ENCODE measurements at regions not wholly inside any gene's neighbourhood (a gene's known extent, or its start where the extent isn't known, plus 50 kb on each side); places are given as distances from the start of the nearest gene placed in this dataset.

DNA sequence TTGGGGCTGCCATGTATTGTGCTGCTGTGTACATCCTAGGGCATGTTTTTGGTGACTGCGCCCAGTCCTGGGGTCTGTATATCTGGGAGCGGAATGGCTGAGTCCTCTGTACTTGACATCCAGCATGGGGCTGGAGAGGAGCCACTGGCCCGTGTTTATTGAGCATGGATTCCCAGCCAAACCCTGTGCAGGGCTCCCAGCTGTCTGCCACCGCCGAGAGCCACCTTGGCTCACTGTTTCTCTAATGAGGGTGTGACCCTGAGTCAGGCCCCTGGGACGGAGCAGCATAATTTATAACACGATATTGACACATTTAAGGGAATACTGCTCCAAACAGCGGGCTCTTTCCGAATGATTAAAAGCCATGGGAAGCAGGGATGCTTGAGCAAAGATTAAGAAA lies 211.5 kb upstream of the PWP1 start:
- DNase-seq (ENCODE audit: low read depth) = no peak

GRCh38 chr12:107474639-107475539 lies 210.7 kb upstream of the PWP1 start:
- no peak for DNase-seq (ENCODE audit: low read depth)

DNA sequence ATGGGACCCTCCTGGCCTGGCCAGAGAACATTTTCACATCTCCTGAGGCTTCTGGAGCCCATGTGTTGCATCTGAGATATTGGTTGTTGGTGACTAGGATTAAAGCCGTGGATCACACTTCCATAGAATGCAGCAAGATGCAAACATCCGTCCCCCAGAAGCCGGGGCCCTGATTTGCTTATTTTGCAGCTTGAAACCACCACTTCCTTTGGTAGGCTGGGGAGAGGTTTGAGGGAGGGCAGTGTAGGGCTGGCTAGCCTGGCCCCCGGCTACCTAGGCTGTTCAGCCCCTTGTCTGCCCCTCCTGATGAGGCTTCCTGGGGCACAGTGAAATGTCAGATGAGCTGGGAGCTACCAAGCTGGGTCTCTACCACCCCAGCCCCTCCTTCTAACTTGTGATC lies 209.7 kb upstream of the PWP1 start:
- DNase-seq (ENCODE audit: low read depth) = no peak

DNA sequence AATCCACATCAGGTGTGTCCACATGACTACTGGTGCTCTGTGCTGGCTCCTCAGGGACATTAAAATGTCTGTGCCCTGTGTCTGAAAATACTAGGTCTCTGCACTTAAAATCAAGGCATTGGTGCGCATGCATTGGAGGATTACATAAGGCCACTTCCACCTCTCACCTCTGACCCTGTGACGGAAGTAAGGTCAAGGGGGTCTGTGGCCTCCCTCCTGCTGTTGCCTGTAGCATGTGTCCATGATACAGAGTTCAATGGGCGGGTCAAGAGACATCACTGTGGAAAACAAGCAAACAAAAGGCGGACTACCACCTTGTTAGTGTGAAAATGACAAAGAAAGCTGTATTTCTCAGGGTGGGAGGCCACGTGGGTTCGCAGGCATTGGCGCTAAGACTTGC lies 208.6 kb upstream of the PWP1 start:
- DNase-seq (ENCODE audit: low read depth) = no peak

- DNase-seq (ENCODE audit: low read depth) = no peak
Observed at GRCh38 chr12:107477947-107478610, 207.5 kb upstream of the PWP1 start.

GRCh38 chr12:107478881-107479280 lies 206.7 kb upstream of the PWP1 start:
- no peak for DNase-seq (ENCODE audit: low read depth)

- DNase-seq (ENCODE audit: low read depth) = no peak
Observed at GRCh38 chr12:107480836-107481608, 204.6 kb upstream of the PWP1 start.

- DNase-seq (ENCODE audit: low read depth) = no peak
Observed at GRCh38 chr12:107484230-107484629, 201.4 kb upstream of the PWP1 start.

DNA sequence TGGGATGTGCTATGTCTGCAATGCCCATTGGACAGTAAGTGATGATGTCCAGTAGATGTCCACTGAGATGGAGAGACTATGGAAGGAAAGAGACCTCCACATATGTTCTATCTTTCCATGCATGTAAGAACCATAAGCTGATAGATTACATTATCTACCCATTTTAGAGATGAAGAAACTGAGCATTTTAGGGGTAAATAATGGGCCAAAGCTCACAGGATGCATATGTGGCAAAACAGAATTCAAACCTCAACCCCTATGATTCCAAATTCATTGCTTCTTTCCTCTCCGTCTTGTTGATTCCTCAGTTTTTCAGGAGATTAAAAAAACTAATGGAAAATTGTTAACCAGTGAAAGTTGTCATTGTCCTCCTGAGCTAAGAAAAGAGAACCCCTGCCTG lies 200.7 kb upstream of the PWP1 start:
- no peak for DNase-seq (ENCODE audit: low read depth)

DNA sequence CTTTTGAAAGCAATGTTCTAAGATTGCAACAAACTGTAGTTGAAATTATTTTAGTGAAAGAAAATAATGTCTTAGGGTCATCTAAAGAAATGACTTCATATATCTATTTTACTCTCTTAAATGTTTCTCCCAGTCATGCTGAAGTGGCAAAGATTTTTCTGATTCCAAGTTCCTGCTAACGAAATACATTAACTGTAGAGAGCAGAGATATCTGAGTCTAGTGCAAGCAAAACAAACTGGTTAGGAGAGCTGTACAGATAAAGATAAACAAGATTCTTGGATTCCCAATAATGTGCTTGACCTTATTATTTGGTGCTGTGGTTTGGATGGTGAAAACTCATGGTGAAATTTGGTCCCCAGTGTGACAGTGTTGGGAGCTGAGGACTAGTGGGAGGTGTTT lies 199.9 kb upstream of the PWP1 start:
- no peak for DNase-seq (ENCODE audit: low read depth)

GRCh38 chr12:107486140-107486892 lies 199.3 kb upstream of the PWP1 start:
- no peak for DNase-seq (ENCODE audit: low read depth)

DNA sequence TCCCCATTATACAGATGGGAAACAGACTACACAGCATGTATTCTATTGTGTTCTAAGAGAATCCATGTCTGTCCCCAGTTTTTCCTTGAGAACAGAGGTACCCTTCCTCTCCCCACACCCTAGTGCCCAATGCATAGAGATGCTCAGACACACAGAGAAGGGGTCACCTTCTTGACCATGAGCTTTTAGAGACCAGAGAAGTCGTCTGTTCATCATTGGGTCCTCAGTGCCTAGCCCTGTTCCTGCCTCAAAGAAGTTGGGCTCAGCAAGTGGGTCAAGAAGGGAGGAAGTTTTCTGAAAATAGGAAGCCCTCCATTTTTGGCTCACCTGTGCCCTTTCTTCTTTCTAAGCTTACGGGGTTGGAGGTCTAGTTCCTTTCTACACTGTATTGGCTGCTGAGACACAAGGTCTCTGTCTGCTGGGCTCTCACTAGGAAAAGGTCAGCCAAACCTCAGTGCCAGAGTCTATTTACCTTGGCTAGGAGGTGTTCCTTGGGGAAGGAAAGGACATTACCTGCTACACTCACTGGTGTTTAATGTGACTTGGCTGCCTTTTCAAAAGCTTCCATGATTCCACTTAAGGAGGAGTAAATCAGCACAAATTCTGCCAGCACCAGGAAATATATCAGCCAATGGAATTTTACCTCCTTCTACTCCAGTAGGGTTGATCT lies 198.5 kb upstream of the PWP1 start:
- no peak for DNase-seq (ENCODE audit: low read depth)

- no peak for DNase-seq (ENCODE audit: low read depth)
Observed at GRCh38 chr12:107488666-107489065, 196.9 kb upstream of the PWP1 start.

DNA sequence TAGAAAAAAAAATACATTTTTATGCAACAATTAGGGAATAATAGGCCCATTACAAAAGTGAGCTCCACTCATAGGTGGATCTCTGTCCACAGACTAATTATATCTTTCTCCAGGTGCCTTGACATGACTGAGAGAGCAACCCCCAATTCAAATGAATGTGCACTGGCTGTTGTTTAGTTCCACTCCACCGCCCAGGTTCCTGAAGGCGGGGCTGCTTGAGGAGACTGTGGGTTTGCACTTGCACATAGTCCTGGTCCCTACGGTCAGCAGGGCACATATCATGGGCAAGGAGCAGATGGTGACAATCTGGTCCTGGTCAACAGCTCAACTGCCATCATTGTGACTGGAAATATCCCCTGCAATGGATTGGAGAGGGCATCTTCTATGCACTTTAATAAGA lies 195.6 kb upstream of the PWP1 start:
- no peak for DNase-seq (ENCODE audit: low read depth)

DNA sequence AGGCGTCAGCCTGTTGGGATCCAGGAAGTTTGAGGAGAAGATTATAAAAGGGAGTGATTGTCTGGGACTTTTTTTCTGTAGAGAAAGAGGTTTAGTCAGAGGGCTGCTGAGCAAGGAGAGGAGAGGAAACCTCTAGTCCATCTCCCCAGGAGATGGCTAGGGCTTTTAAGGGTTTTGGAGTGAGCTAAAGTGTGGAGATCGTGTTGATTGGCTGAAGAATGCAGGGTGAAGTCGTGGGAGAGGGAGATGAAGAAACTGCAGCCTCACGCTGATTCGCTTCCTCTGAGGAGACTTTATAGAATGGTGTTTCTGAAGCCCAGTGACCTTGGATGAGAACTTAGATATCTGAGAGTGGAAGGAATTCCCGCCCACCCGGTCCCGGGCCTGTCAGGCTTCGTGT lies 193.7 kb upstream of the PWP1 start:
- no peak for DNase-seq (ENCODE audit: low read depth)

DNA sequence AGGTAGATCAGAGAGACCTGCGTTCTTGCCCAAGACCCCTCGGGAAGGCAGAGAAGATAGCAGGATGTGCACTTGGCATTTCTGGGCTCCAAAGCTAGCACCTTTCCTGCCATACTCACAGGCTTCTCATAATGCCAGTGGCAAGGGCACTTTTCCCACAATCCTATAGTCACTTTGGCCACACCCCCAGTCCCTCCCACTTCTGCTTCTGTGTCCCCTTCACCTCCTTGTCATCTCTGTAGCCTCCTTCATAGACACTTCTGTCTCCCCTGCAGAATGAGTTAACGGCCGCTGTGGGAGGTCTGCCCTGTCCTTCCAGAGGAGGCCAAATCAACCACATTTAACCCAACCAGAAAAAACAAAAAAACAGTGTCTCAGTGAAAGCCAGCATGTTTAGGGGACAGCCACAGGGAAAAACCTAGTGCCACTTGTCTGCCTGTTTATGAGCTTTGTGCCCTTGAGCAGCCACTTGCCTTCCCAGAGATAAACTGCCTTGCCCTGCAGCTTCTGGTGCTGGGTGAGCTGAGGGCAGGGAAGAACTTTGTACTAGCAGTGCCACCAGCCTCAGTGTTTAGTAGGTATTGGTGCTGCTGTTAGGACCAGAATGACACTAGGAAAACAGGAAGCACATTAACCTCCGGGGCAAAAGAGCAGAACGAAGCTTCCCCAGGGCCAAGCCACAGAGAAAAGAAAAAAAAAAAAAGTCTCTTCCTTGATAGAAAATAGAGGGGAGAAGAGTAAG lies 193.0 kb upstream of the PWP1 start:
- DNase-seq (ENCODE audit: low read depth) = no peak

DNA sequence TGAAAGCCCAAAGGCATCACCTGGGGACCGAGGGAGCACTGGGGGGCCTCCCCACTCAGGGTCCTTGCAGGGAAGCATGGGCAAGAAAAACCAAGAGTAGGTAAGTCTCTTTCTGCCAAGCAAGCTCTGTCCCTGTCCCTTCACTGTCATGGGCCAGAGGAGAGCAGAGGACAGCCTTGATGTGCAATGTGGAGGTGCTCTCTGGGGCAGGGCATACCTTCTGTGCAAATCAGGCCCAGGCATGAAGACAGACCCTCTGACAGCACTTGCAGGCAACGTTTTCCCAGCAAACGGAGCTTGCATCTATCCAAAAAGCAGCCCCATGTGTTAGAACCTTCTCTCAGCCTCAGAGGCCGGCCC lies 192.5 kb upstream of the PWP1 start:
- DNase-seq (ENCODE audit: low read depth) = no peak

- DNase-seq (ENCODE audit: low read depth) = no peak
Observed at GRCh38 chr12:107493666-107494065, 191.9 kb upstream of the PWP1 start.

- DNase-seq (ENCODE audit: low read depth) = no peak
Observed at GRCh38 chr12:107494331-107494730, 191.3 kb upstream of the PWP1 start.

GRCh38 chr12:107495604-107496003 lies 190.0 kb upstream of the PWP1 start:
- DNase-seq (ENCODE audit: low read depth) = no peak

DNA sequence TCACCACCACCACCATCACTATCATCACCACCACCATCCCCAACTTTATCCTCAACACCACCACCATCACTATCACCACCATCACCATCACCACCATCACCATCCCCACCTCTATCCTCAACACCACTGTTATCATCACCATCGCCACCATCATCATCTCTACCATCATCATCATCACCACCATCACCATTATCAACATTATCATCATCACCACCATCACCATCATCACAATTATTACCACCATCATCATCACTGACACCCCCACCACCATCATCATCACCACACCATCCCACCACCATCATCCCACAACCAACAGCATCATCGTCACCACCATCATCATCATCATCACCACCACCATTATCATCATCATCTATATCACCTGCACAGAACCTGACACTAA lies 188.4 kb upstream of the PWP1 start:
- DNase-seq (ENCODE audit: low read depth) = no peak
